ENCODE measurements at regions not wholly inside any gene's neighbourhood (a gene's known extent, or its start where the extent isn't known, plus 50 kb on each side); places are given as distances from the start of the nearest gene placed in this dataset.
"Not testable (repeated sequence)": the region's sequence is repeated elsewhere in the genome, so short reads cannot be mapped to it uniquely, and the experiment has no call there.

- no peak for DNase-seq (ENCODE audit: low read depth)
Observed at GRCh38 chr6:147977851-147978465, 364.7 kb upstream of the SASH1 start.

GRCh38 chr6:147979966-147980365 is 362.7 kb upstream of the SASH1 start:
- no peak for DNase-seq (ENCODE audit: low read depth)

- DNase-seq (ENCODE audit: low read depth) = no peak
Observed at GRCh38 chr6:147983581-147984366, 358.9 kb upstream of the SASH1 start.

GRCh38 chr6:147986846-147987245 is 355.8 kb upstream of the SASH1 start:
- no peak for DNase-seq (ENCODE audit: low read depth)

- no peak for DNase-seq (ENCODE audit: low read depth)
Observed at GRCh38 chr6:147990159-147990558, 352.5 kb upstream of the SASH1 start.

- DNase-seq (ENCODE audit: low read depth) = no peak
Observed at GRCh38 chr6:147991961-147992360, 350.7 kb upstream of the SASH1 start.

- no peak for DNase-seq (ENCODE audit: low read depth)
Observed at GRCh38 chr6:147999001-147999540, 343.6 kb upstream of the SASH1 start.

GRCh38 chr6:148001844-148002642 is 340.6 kb upstream of the SASH1 start:
- no peak for DNase-seq (ENCODE audit: low read depth)

- DNase-seq (ENCODE audit: low read depth) = no peak
Observed at GRCh38 chr6:148004651-148005050, 338.0 kb upstream of the SASH1 start.

GRCh38 chr6:148005806-148006205 is 336.8 kb upstream of the SASH1 start:
- DNase-seq (ENCODE audit: low read depth) = no peak

GRCh38 chr6:148010516-148010915 is 332.1 kb upstream of the SASH1 start:
- not testable (repeated sequence) for DNase-seq (ENCODE audit: low read depth)

- DNase-seq (ENCODE audit: low read depth) = no peak
Observed at GRCh38 chr6:148016013-148016412, 326.6 kb upstream of the SASH1 start.

GRCh38 chr6:148021165-148021564 is 321.5 kb upstream of the SASH1 start:
- no peak for DNase-seq (ENCODE audit: low read depth)

GRCh38 chr6:148021699-148022098 is 320.9 kb upstream of the SASH1 start:
- peak; percentile 4 for DNase-seq (ENCODE audit: low read depth)

- DNase-seq (ENCODE audit: low read depth) = not testable (repeated sequence)
Observed at GRCh38 chr6:148022279-148022678, 320.4 kb upstream of the SASH1 start.

- no peak for DNase-seq (ENCODE audit: low read depth)
Observed at GRCh38 chr6:148027201-148027600, 315.4 kb upstream of the SASH1 start.

- no peak for DNase-seq (ENCODE audit: low read depth)
Observed at GRCh38 chr6:148035806-148036390, 306.7 kb upstream of the SASH1 start.

GRCh38 chr6:148037496-148037895 is 305.1 kb upstream of the SASH1 start:
- peak; percentile 32 for DNase-seq (ENCODE audit: low read depth)

GRCh38 chr6:148041546-148041945 is 301.1 kb upstream of the SASH1 start:
- no peak for DNase-seq (ENCODE audit: low read depth)

- DNase-seq (ENCODE audit: low read depth) = no peak
Observed at GRCh38 chr6:148042536-148042935, 300.1 kb upstream of the SASH1 start.

GRCh38 chr6:148044261-148044751 is 298.3 kb upstream of the SASH1 start:
- peak; percentile 4 for DNase-seq (ENCODE audit: low read depth)

- DNase-seq (ENCODE audit: low read depth) = no peak
Observed at GRCh38 chr6:148044921-148045320, 297.7 kb upstream of the SASH1 start.
